Pancreas (tissue), 10 donors: ENCODE measurements at regions not wholly inside any gene's neighbourhood (a gene's known extent, or its start where the extent isn't known, plus 50 kb on each side); places are given as distances from the start of the nearest gene placed in this dataset.

ENCODE experiments used
- ATAC-seq, 4 donors: fragments of 200-7000 bp; cut with Tn5 transposase; one replicate each; pipeline versions ENCODE4 v1.8.0 to v1.9.1; 2020; ENCODE audit warnings: mild to moderate bottlenecking in 4 of 4, moderate library complexity in 4 of 4
- DNase-seq, 6 donors: peaks; one replicate each; pipeline ENCODE4 v3.0.0-alpha.2; 2020
- FAIRE-seq: peaks from 2 replicates; lab custom pipeline; 2012; peaks lifted over from hg19 to GRCh38; lab: Jason Lieb, UNC
- H3K27ac ChIP-seq, 4 donors: fragments of 200-600 bp; sonication (generic); 1 replicate in 3 of 4; 2 replicates in 1 of 4; pipeline versions ENCODE4 v1.5.0 to v1.8.0; 2020
- H3K27me3 ChIP-seq, 4 donors: fragments of 200-600 bp; one replicate each; pipeline ENCODE4 v1.8.0; 2021
- H3K36me3 ChIP-seq, 3 donors: fragments of 200-600 bp; sonication (generic) in 1 of 3; one replicate each; pipeline versions ENCODE4 v1.5.0 to v1.8.0; 2020 to 2021
- H3K4me1 ChIP-seq, 3 donors: fragments of 200-600 bp; one replicate each; pipeline ENCODE4 v1.8.0; 2021
- H3K4me3 ChIP-seq, 4 donors: fragments of 200-600 bp; sonication (generic) in 2 of 4; one replicate each; pipeline versions ENCODE4 v1.5.0 to v1.8.0; 2020 to 2021
- H3K9me3 ChIP-seq, 4 donors: fragments of 200-600 bp; one replicate each; pipeline ENCODE4 v1.8.0; 2021
- CTCF ChIP-seq, 4 donors: fragments of 200-600 bp; sonication (generic) in 3 of 4; IDR thresholded peaks; one replicate each; pipeline versions ENCODE4 v1.5.0 to v1.8.0; 2021; ENCODE audit warnings: antibody characterized with exemption in 4 of 4
- WGBS, 2 donors: extraction: QIAGEN DNeasy Blood & Tissue Kit; methylation state at CpG; one replicate each; pipeline ENCODE4 v1.1.7; 2013; 5-methylcytosine and 5-hydroxymethylcytosine counted together
- intact Hi-C, 3 donors: fragments of 100-400 bp; cut with DNase I; formaldehyde crosslinking; loops; one replicate each; pipeline versions ENCODE4 v1.11.1 to v1.14.2; 2022
- donor health status: healthy with polysubstance abuse.
- donor health status: DM: no; HTN: no; CAD: no; lungs with moderate emphysema.
- donor health status: DM: no; HTN: no; CAD: no.
- donor health status: control.
- donor health status: control.
- donor health status: Bipolar disorder and iron deficiency.
- donor health status: DM: yes; HTN: yes; CAD: no.
- donor health status: DM: no; HTN: no; CAD: no.
- donor health status: DM: no; HTN: no; CAD: no.
- donor health status: DM: yes; HTN: yes; CAD: no.

GRCh38 chr7:71034243-71034642, 97.7 kb upstream of the GALNT17 start:
- Histone ChIP-seq H3K36me3 (no peaks in the 10 kb centered on the region), H3K4me3 (no peak overlapping the region), H3K9me3 (no peaks in the 10 kb centered on the region), H3K27me3 (no peaks in the 10 kb centered on the region), H3K27ac (no peak overlapping the region), H3K4me1 (no peaks in the 10 kb centered on the region)
- no peak for ATAC-seq
- TF ChIP-seq CTCF (IDR thresholded peaks at IDR 0.05), result no peak
- no peak for FAIRE-seq
- WGBS, 2 donors, result 84 to 85% methylated on average over 2 of the region's 2 CpGs
- no peak for DNase-seq
- intact Hi-C loops, result no loop called here

- ATAC-seq (no peak), DNase-seq (no peak), FAIRE-seq (no peak)
- intact Hi-C loops, result no loop called here
- no peaks in the 10 kb centered on the region for H3K36me3 ChIP-seq
- no peak overlapping the region for H3K4me3 ChIP-seq
- H3K4me1 ChIP-seq, result no peaks in the 10 kb centered on the region
- H3K9me3 ChIP-seq, result no peaks in the 10 kb centered on the region
- 74 to 86% methylated on average over 5 of the region's 5 CpGs for WGBS, 2 donors
- no peaks in the 10 kb centered on the region for H3K27me3 ChIP-seq
- TF ChIP-seq CTCF (IDR thresholded peaks at IDR 0.05), result no peak
- H3K27ac ChIP-seq, result no peak overlapping the region
Measured at GRCh38 chr7:71042591-71042990, 89.4 kb upstream of the GALNT17 start.

- H3K9me3 ChIP-seq, result no peaks in the 10 kb centered on the region
- TF ChIP-seq CTCF (IDR thresholded peaks at IDR 0.05), result no peak
- FAIRE-seq, result no peak
- no peaks in the 10 kb centered on the region for H3K4me1 ChIP-seq
- WGBS, 2 donors, result 70 to 89% methylated on average over 1 of the region's 1 CpG
- ATAC-seq, result no peak
- H3K27ac ChIP-seq, result no peak overlapping the region
- H3K27me3 ChIP-seq, result no peaks in the 10 kb centered on the region
- DNase-seq, result no peak
- intact Hi-C loops, result no loop called here
- H3K4me3 ChIP-seq, result no peak overlapping the region
- H3K36me3 ChIP-seq, result no peaks in the 10 kb centered on the region
Measured at GRCh38 chr7:71050492-71050891, 81.5 kb upstream of the GALNT17 start.

- WGBS, 2 donors, result 62 to 65% methylated on average over 2 of the region's 2 CpGs
- intact Hi-C loops, result no loop called here
- Histone ChIP-seq H3K9me3 (no peaks in the 10 kb centered on the region), H3K4me3 (no peak overlapping the region), H3K36me3 (no peaks in the 10 kb centered on the region), H3K4me1 (no peaks in the 10 kb centered on the region), H3K27me3 (no peaks in the 10 kb centered on the region), H3K27ac (no peak overlapping the region)
- FAIRE-seq, result no peak
- no peak for ATAC-seq
- TF ChIP-seq CTCF (IDR thresholded peaks at IDR 0.05), result no peak
- DNase-seq, result no peak
Measured at GRCh38 chr7:71055504-71055903, 76.4 kb upstream of the GALNT17 start.

GRCh38 chr7:71077743-71078476, 54.0 kb upstream of the GALNT17 start:
- no peak overlapping the region for H3K27ac ChIP-seq
- intact Hi-C loops, result no loop called here
- ATAC-seq (no peak), FAIRE-seq (no peak), DNase-seq (peak in 1 of 6 donors; percentile 37)
- H3K4me1 ChIP-seq, result no peaks in the 10 kb centered on the region
- no peak for TF ChIP-seq CTCF (IDR thresholded peaks at IDR 0.05)
- no peaks in the 10 kb centered on the region for H3K36me3 ChIP-seq
- no peaks in the 10 kb centered on the region for H3K27me3 ChIP-seq
- WGBS, 2 donors, result 89 to 91% methylated on average over 32 to 37 of the region's 37 CpGs
- no peaks in the 10 kb centered on the region for H3K9me3 ChIP-seq
- no peak overlapping the region for H3K4me3 ChIP-seq
